HEK293 (cell line): ENCODE measurements at regions not wholly inside any gene's neighbourhood (a gene's known extent, or its start where the extent isn't known, plus 50 kb on each side); places are given as distances from the start of the nearest gene placed in this dataset.

Experiments used
- CTCF ChIA-PET: fragments of 350-600 bp; formaldehyde crosslinking; extraction: SDS; loops from one replicate; lab custom pipeline; 2021; ENCODE audit warnings: antibody characterized with exemption; lab: Yijun Ruan, JAX
- POLR2A ChIA-PET: fragments of 300-600 bp; formaldehyde crosslinking; extraction: SDS; loops from one replicate; lab custom pipeline; 2020; ENCODE audit warnings: antibody characterized with exemption, inconsistent platforms; lab: Yijun Ruan, JAX
- H3K27ac ChIP-seq: fragments of 200-500 bp; sonication (Bioruptor generic); 2 replicates; pipeline ENCODE4 v1.5.1; 2014; ENCODE audit warnings: low read depth, low read length, control low read depth, inconsistent platforms; ENCODE audit errors: extremely low read depth
- H3K36me3 ChIP-seq, 2 experiments: fragments of 200-500 bp in 1 of 2; sonication (Bioruptor generic) in 1 of 2; 1 replicate in 1 of 2; 2 replicates in 1 of 2; pipeline ENCODE4 v1.5.1; 2014 to 2017; ENCODE audit warnings: inconsistent platforms in 2 of 2, low read length in 2 of 2; ENCODE audit not compliant: control insufficient read depth in 2 of 2, insufficient read depth in 1 of 2
- H3K4me1 ChIP-seq: fragments of 200-500 bp; sonication (Bioruptor generic); 2 replicates; pipeline ENCODE4 v1.5.1; 2014; ENCODE audit warnings: mild to moderate bottlenecking, low read length, inconsistent platforms; ENCODE audit not compliant: control insufficient read depth, insufficient read depth
- H3K4me3 ChIP-seq: 2 replicates; pipeline ENCODE4 v1.5.1; 2011; ENCODE audit warnings: low read depth, mild to moderate bottlenecking, control low read depth, low read length, moderate library complexity
- H3K9me3 ChIP-seq: fragments of 200-500 bp; sonication (Bioruptor generic); 2 replicates; pipeline ENCODE4 v1.5.1; 2014; ENCODE audit warnings: low read depth, low read length, inconsistent platforms; ENCODE audit not compliant: control insufficient read depth, insufficient read depth
- INSM2 ChIP-seq: fragments of 450-650 bp; formaldehyde crosslinking; IDR thresholded peaks from 2 replicates; pipeline ENCODE4 v1.5.1; 2016; ENCODE audit warnings: missing biosample characterization, missing genetic modification characterization
- ZBTB11 ChIP-seq: fragments of 450-650 bp; formaldehyde crosslinking; conservative IDR thresholded peaks from 2 replicates; pipeline ENCODE4 v1.5.1; 2016; ENCODE audit warnings: low read depth, missing biosample characterization, missing genetic modification characterization
- ZIC2 ChIP-seq: fragments of 450-650 bp; formaldehyde crosslinking; IDR thresholded peaks from 2 replicates; pipeline ENCODE4 v1.5.1; 2016; ENCODE audit warnings: missing biosample characterization, missing genetic modification characterization
- ZNF211 ChIP-seq: fragments of 450-650 bp; formaldehyde crosslinking; IDR thresholded peaks from 2 replicates; pipeline ENCODE4 v1.5.1; 2016; ENCODE audit warnings: low read depth, missing biosample characterization, missing genetic modification characterization
- ZNF37A ChIP-seq: fragments of 450-650 bp; IDR thresholded peaks from 2 replicates; pipeline ENCODE4 v1.5.1; 2018; ENCODE audit warnings: missing biosample characterization, missing genetic modification characterization
- ZNF629 ChIP-seq: fragments of 450-650 bp; formaldehyde crosslinking; IDR thresholded peaks from 2 replicates; pipeline ENCODE4 v1.5.1; 2017; ENCODE audit warnings: missing biosample characterization, missing genetic modification characterization
- ZNF645 ChIP-seq: fragments of 450-650 bp; formaldehyde crosslinking; IDR thresholded peaks from 2 replicates; pipeline ENCODE4; 2016; ENCODE audit warnings: missing biosample characterization, missing genetic modification characterization
- ZNF747 ChIP-seq: fragments of 450-650 bp; formaldehyde crosslinking; IDR thresholded peaks from 2 replicates; pipeline ENCODE4 v1.5.1; 2016; ENCODE audit warnings: missing biosample characterization, missing genetic modification characterization
- ZSCAN16 ChIP-seq: fragments of 450-650 bp; formaldehyde crosslinking; IDR thresholded peaks from 2 replicates; pipeline ENCODE4 v1.5.1; 2016; ENCODE audit warnings: missing biosample characterization, missing genetic modification characterization
- TF ChIP-seq, protein P1 (sequence below): fragments of 450-650 bp; formaldehyde crosslinking; IDR thresholded peaks from 2 replicates; pipeline ENCODE4 v1.5.1; 2016; ENCODE audit warnings: missing biosample characterization, missing genetic modification characterization
- TF ChIP-seq, protein P2 (sequence below): fragments of 450-650 bp; formaldehyde crosslinking; IDR thresholded peaks from 2 replicates; pipeline ENCODE4 v1.5.1; 2016; ENCODE audit warnings: missing biosample characterization, missing genetic modification characterization
- TF ChIP-seq, protein P3 (sequence below): fragments of 450-650 bp; IDR thresholded peaks from 2 replicates; pipeline ENCODE4 v1.5.1; 2018; ENCODE audit warnings: missing biosample characterization, missing genetic modification characterization
- TF ChIP-seq, protein P4 (sequence below): sonication (generic); formaldehyde crosslinking; IDR thresholded peaks from 2 replicates; pipeline ENCODE4 v1.8.1; 2022; ENCODE audit warnings: mild to moderate bottlenecking, moderate library complexity, missing genetic modification reagents
- TF ChIP-seq, protein P5 (sequence below): fragments of 450-650 bp; formaldehyde crosslinking; IDR thresholded peaks from 2 replicates; pipeline ENCODE4 v1.5.1; 2016; ENCODE audit warnings: missing biosample characterization, missing genetic modification characterization, low read depth

DNA sequence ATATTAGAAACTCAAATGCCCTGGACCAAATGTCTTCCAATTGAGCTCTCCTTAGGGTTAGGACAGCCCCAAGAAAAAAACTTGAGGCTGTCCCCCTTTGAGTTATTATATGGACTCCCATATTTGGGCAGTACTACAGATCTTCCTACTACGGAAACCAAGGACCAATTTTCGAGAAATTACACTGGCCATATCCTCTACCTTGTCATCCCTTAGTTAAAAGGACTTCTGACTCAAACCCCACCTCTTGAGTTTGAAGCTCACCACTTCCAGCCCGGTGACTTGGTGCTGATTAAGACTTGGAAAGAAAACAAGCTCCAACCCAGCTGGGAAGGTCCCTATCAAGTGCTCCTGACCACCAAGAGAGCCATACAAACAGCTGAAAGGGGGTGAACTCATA lies 497.0 kb upstream of the GRAMD2B start:
- POLR2A ChIA-PET = no interaction called here
- Histone ChIP-seq H3K27ac (no peak overlapping the region), H3K36me3 (no peaks in the 10 kb centered on the region), H3K9me3 (no peaks in the 10 kb centered on the region), H3K4me1 (no peaks in the 10 kb centered on the region), H3K4me3 (no peak overlapping the region)
- TF ChIP-seq ZBTB11 (tag by site-specific recombination) = no peak
- TF ChIP-seq ZNF629 (tag by site-specific recombination) = no peak
- no peak for TF ChIP-seq ZSCAN16 (tag by site-specific recombination)
- CTCF ChIA-PET = interaction anchor here (0.6 kb wide), 1 partner anchor 691 kb away, joined by 4 read pairs; no protein-coding TSS in a partner anchor

- H3K36me3 ChIP-seq = no peaks in the 10 kb centered on the region
- CTCF ChIA-PET = interaction anchor here (0.7 kb wide), 1 partner anchor 1327 kb away, joined by 3 read pairs; no protein-coding TSS in a partner anchor
- no peaks in the 10 kb centered on the region for H3K9me3 ChIP-seq
- no peak overlapping the region for H3K4me3 ChIP-seq
- POLR2A ChIA-PET = no interaction called here
- H3K4me1 ChIP-seq = no peaks in the 10 kb centered on the region
- TF ChIP-seq ZBTB11 (tag by site-specific recombination) = no peak
- no peak for TF ChIP-seq ZNF747
- TF ChIP-seq, protein P1, sequence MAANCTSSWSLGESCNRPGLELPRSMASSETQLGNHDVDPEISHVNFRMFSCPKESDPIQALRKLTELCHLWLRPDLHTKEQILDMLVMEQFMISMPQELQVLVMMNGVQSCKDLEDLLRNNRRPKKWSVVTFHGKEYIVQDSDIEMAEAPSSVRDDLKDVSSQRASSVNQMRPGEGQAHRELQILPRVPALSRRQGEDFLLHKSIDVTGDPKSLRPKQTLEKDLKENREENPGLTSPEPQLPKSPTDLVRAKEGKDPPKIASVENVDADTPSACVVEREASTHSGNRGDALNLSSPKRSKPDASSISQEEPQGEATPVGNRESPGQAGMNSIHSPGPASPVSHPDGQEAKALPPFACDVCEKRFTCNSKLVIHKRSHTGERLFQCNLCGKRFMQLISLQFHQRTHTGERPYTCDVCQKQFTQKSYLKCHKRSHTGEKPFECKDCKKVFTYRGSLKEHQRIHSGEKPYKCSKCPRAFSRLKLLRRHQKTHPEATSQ (tag by site-specific recombination) = no peak
- no peak for TF ChIP-seq ZIC2
- TF ChIP-seq, protein P2, sequence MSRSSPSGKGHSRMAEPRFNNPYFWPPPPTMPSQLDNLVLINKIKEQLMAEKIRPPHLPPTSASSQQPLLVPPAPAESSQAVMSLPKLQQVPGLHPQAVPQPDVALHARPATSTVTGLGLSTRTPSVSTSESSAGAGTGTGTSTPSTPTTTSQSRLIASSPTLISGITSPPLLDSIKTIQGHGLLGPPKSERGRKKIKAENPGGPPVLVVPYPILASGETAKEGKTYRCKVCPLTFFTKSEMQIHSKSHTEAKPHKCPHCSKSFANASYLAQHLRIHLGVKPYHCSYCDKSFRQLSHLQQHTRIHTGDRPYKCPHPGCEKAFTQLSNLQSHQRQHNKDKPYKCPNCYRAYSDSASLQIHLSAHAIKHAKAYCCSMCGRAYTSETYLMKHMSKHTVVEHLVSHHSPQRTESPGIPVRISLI (tag by site-specific recombination) = no peak
- TF ChIP-seq, protein P3, sequence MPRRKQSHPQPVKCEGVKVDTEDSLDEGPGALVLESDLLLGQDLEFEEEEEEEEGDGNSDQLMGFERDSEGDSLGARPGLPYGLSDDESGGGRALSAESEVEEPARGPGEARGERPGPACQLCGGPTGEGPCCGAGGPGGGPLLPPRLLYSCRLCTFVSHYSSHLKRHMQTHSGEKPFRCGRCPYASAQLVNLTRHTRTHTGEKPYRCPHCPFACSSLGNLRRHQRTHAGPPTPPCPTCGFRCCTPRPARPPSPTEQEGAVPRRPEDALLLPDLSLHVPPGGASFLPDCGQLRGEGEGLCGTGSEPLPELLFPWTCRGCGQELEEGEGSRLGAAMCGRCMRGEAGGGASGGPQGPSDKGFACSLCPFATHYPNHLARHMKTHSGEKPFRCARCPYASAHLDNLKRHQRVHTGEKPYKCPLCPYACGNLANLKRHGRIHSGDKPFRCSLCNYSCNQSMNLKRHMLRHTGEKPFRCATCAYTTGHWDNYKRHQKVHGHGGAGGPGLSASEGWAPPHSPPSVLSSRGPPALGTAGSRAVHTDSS (tag by site-specific recombination) = no peak
- no peak for TF ChIP-seq INSM2 (tag by site-specific recombination)
- TF ChIP-seq, protein P4, sequence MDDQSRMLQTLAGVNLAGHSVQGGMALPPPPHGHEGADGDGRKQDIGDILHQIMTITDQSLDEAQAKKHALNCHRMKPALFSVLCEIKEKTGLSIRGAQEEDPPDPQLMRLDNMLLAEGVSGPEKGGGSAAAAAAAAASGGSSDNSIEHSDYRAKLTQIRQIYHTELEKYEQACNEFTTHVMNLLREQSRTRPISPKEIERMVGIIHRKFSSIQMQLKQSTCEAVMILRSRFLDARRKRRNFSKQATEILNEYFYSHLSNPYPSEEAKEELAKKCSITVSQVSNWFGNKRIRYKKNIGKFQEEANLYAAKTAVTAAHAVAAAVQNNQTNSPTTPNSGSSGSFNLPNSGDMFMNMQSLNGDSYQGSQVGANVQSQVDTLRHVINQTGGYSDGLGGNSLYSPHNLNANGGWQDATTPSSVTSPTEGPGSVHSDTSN (CRISPR knock-in tag) = no peak
- no peak for TF ChIP-seq ZNF37A (tag by site-specific recombination)
- TF ChIP-seq, protein P5, sequence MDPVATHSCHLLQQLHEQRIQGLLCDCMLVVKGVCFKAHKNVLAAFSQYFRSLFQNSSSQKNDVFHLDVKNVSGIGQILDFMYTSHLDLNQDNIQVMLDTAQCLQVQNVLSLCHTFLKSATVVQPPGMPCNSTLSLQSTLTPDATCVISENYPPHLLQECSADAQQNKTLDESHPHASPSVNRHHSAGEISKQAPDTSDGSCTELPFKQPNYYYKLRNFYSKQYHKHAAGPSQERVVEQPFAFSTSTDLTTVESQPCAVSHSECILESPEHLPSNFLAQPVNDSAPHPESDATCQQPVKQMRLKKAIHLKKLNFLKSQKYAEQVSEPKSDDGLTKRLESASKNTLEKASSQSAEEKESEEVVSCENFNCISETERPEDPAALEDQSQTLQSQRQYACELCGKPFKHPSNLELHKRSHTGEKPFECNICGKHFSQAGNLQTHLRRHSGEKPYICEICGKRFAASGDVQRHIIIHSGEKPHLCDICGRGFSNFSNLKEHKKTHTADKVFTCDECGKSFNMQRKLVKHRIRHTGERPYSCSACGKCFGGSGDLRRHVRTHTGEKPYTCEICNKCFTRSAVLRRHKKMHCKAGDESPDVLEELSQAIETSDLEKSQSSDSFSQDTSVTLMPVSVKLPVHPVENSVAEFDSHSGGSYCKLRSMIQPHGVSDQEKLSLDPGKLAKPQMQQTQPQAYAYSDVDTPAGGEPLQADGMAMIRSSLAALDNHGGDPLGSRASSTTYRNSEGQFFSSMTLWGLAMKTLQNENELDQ (tag by site-specific recombination) = no peak
- no peak for TF ChIP-seq ZNF645 (tag by site-specific recombination)
- no peak for TF ChIP-seq ZNF211
- H3K27ac ChIP-seq = no peak overlapping the region
These were observed 494.5 kb upstream of the GRAMD2B start for GRCh38 chr5:125928663-125929062.
